CD14-positive monocyte (primary cell): ENCODE measurements at regions not wholly inside any gene's neighbourhood (a gene's known extent, or its start where the extent isn't known, plus 50 kb on each side); places are given as distances from the start of the nearest gene placed in this dataset.

ENCODE experiments used
- DNase-seq, 3 donors: peaks; one replicate each; pipeline ENCODE4 v3.0.0-alpha.2; 2011 to 2022
- H2AFZ ChIP-seq: 2 replicates; pipeline ENCODE4 v1.6.0; 2012; ENCODE audit warnings: mild to moderate bottlenecking, low read depth, low read length, inconsistent platforms; ENCODE audit not compliant: insufficient read depth, poor library complexity, severe bottlenecking
- H3K27ac ChIP-seq, 2 donors: 1 replicate in 1 of 2; 2 replicates in 1 of 2; pipeline ENCODE4 v1.5.1; 2012 to 2013; ENCODE audit warnings: low read length in 2 of 2, control low read depth in 1 of 2, inconsistent platforms in 1 of 2, low read depth in 1 of 2, mild to moderate bottlenecking in 1 of 2
- H3K27me3 ChIP-seq, 2 donors: one replicate each; pipeline versions ENCODE4 v1.6.0 to v1.6.1; 2011 to 2013; ENCODE audit warnings: low read length in 2 of 2; ENCODE audit not compliant: control insufficient read depth in 2 of 2, insufficient read depth in 2 of 2
- H3K36me3 ChIP-seq, 2 donors: replicated peaks in 1 of 2; 1 replicate in 1 of 2; 2 replicates in 1 of 2; pipeline versions ENCODE4 v1.5.1 to v1.6.1; 2012 to 2013; ENCODE audit warnings: low read length in 2 of 2, control low read depth in 1 of 2, inconsistent platforms in 1 of 2, mild to moderate bottlenecking in 1 of 2; ENCODE audit not compliant: insufficient read depth in 2 of 2, control insufficient read depth in 1 of 2
- H3K4me1 ChIP-seq, 2 donors: 1 replicate in 1 of 2; 2 replicates in 1 of 2; pipeline versions ENCODE4 v1.5.1 to v1.6.1; 2012 to 2013; ENCODE audit warnings: low read length in 2 of 2, control low read depth in 1 of 2, inconsistent platforms in 1 of 2, mild to moderate bottlenecking in 1 of 2, moderate library complexity in 1 of 2; ENCODE audit not compliant: insufficient read depth in 2 of 2, control insufficient read depth in 1 of 2
- H3K4me2 ChIP-seq: replicated peaks from 2 replicates; pipeline ENCODE3; 2012; ENCODE audit warnings: low read length, moderate library complexity, mild to moderate bottlenecking; ENCODE audit not compliant: poor library complexity, severe bottlenecking; ENCODE audit errors: extremely low read depth
- H3K4me3 ChIP-seq, 3 experiments: fragments of 200-600 bp in 1 of 3; sonication (generic) in 1 of 3; replicated peaks in 1 of 3; 1 replicate in 2 of 3; 2 replicates in 1 of 3; pipeline ENCODE4 v1.5.1; 2011 to 2013; ENCODE audit warnings: low read length in 3 of 3, mild to moderate bottlenecking in 3 of 3, control low read depth in 2 of 3, low read depth in 2 of 3, inconsistent platforms in 1 of 3, moderate library complexity in 1 of 3
- H3K79me2 ChIP-seq: 2 replicates; pipeline ENCODE4 v1.6.0; 2012; ENCODE audit warnings: mild to moderate bottlenecking, control low read depth, inconsistent platforms, low read length, moderate library complexity; ENCODE audit not compliant: insufficient read depth
- H3K9ac ChIP-seq: 2 replicates; pipeline ENCODE4 v1.6.0; 2017; ENCODE audit warnings: low read length, mild to moderate bottlenecking; ENCODE audit not compliant: insufficient read depth, poor library complexity, severe bottlenecking
- H3K9me3 ChIP-seq, 2 donors: replicated peaks in 1 of 2; 1 replicate in 1 of 2; 2 replicates in 1 of 2; pipeline versions ENCODE4 v1.5.1 to v1.6.1; 2012 to 2013; ENCODE audit warnings: low read length in 2 of 2, control low read depth in 1 of 2; ENCODE audit not compliant: control insufficient read depth in 1 of 2, insufficient read depth in 1 of 2
- H4K20me1 ChIP-seq: 2 replicates; pipeline ENCODE4 v1.6.0; 2012; ENCODE audit warnings: mild to moderate bottlenecking, low read length, control low read depth, moderate library complexity; ENCODE audit not compliant: insufficient read depth
- H3K27ac Mint-ChIP-seq, 7 donors: one replicate each; pipeline ENCODE4 v1.8.0; 2020; ENCODE audit warnings: mild to moderate bottlenecking in 7 of 7, mixed read lengths in 7 of 7, moderate library complexity in 6 of 7, inconsistent platforms in 2 of 7
- H3K27me3 Mint-ChIP-seq, 3 donors: one replicate each; pipeline ENCODE4 v1.8.0; 2021 to 2022; ENCODE audit warnings: low read depth in 3 of 3, mild to moderate bottlenecking in 3 of 3, mixed read lengths in 3 of 3, moderate library complexity in 3 of 3, inconsistent platforms in 1 of 3
- H3K36me3 Mint-ChIP-seq, 2 donors: one replicate each; pipeline ENCODE4 v1.8.0; 2020; ENCODE audit warnings: mixed read lengths in 2 of 2, inconsistent platforms in 1 of 2, mild to moderate bottlenecking in 1 of 2
- H3K4me1 Mint-ChIP-seq: one replicate; pipeline ENCODE4 v1.8.0; 2020; ENCODE audit warnings: mild to moderate bottlenecking, mixed read lengths
- H3K4me3 Mint-ChIP-seq, 2 donors: one replicate each; pipeline ENCODE4 v1.8.0; 2020; ENCODE audit warnings: mild to moderate bottlenecking in 2 of 2, mixed read lengths in 2 of 2, moderate library complexity in 1 of 2
- H3K9me3 Mint-ChIP-seq, 7 donors: one replicate each; pipeline ENCODE4 v1.8.0; 2020 to 2022; ENCODE audit warnings: mixed read lengths in 7 of 7, mild to moderate bottlenecking in 6 of 7, moderate library complexity in 6 of 7, inconsistent platforms in 2 of 7
- WGBS: methylation state at CpG from one replicate; pipeline ENCODE4 v1.1.5; 2013; ENCODE audit warnings: missing lambda C conversion rate; ENCODE audit not compliant: insufficient coverage; 5-methylcytosine and 5-hydroxymethylcytosine counted together
- intact Hi-C, 2 donors: fragments of 100-400 bp; cut with micrococcal nuclease; formaldehyde crosslinking; loops; one replicate each; pipeline versions ENCODE4 v1.15.0 to v1.15.1; 2023
- TF ChIP-seq, protein P1 (sequence below): fragments of 200-600 bp; IDR thresholded peaks from one replicate; pipeline ENCODE4 v1.8.0; 2022; ENCODE audit warnings: antibody characterized with exemption, mild to moderate bottlenecking

DNA sequence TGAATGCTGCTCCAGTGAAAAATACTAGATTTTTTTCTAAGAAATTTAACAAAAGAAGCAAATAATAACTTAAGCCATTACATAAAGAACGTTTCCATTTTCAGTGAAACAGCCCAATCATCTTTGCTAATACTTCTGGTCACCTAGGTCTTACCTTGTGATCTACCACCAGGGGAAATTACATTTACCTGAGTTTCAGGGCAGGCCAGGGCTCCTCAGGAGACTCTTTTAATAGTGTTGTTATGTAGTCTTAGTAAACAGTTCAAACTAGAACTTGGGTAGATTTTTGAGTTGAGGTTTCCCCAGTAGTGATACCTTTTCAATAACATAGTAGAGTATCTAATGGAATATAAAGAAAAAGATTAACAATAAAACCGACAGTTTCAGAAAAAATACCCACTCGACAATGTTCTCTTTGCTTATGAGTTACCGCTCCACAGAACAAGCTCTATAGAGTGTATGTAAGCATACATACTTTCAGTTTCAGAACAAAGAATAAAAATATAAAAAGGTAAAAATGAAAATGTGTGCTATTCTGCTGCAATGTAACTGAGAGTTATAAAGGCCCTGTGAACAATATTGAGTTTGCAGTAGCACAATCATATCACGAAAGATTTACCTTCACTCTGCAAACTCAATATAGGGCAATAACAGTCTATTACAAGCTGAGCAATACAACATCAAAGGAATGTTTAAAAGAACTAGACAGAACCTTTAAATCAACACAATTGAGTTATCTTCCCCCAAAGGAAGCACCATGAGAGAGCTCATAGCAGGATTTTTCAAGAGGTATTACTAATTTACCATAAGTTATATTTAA lies 165.8 kb downstream of the ATOH1 start:
- Histone ChIP-seq H3K4me2 (no peak overlapping the region), H3K9ac (no peak overlapping the region), H3K27ac (no peak overlapping the region), H3K4me1 (no peaks in the 10 kb centered on the region), H3K4me3 (no peak overlapping the region), H3K36me3 (no peaks in the 10 kb centered on the region), H3K9me3 (no peaks in the 10 kb centered on the region), H4K20me1 (no peaks in the 10 kb centered on the region), H3K79me2 (no peaks in the 10 kb centered on the region), H2AFZ (no peak overlapping the region), H3K27me3 (no peaks in the 10 kb centered on the region)
- Mint-ChIP-seq H3K4me1 (no peaks in the 10 kb centered on the region), H3K36me3 (no peaks in the 10 kb centered on the region), H3K27ac (no peak overlapping the region), H3K4me3 (no peak overlapping the region), H3K27me3 (peaks cover 0 to 2% (median 0%) of the 10 kb centered on the region in 3 donors), H3K9me3 (peaks cover 0 to 11% (median 1%) of the 10 kb centered on the region in 7 donors)
- WGBS: no CpG with 5 or more reads among the region's 5 CpGs
- intact Hi-C loops: no loop called here
- TF ChIP-seq, protein P1, sequence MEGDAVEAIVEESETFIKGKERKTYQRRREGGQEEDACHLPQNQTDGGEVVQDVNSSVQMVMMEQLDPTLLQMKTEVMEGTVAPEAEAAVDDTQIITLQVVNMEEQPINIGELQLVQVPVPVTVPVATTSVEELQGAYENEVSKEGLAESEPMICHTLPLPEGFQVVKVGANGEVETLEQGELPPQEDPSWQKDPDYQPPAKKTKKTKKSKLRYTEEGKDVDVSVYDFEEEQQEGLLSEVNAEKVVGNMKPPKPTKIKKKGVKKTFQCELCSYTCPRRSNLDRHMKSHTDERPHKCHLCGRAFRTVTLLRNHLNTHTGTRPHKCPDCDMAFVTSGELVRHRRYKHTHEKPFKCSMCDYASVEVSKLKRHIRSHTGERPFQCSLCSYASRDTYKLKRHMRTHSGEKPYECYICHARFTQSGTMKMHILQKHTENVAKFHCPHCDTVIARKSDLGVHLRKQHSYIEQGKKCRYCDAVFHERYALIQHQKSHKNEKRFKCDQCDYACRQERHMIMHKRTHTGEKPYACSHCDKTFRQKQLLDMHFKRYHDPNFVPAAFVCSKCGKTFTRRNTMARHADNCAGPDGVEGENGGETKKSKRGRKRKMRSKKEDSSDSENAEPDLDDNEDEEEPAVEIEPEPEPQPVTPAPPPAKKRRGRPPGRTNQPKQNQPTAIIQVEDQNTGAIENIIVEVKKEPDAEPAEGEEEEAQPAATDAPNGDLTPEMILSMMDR: no peak
- no peak for DNase-seq

DNA sequence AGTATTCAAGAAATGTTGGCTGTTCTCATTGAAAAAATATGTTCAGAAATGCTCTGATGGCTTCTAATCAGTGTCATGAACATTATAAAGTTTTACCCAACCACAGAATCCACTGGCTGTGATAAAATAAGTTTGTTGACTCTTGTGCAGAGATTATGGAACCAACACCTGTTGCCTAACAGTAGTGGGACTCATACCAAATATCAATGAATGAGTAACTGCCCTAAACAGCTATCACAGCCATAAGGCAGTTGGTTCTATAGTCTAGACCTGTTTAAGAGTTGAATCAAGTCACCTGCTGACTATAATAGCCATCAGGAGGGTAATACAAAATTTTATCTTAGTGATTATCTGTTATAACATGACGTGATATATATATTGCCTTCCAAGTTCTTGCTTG lies 168.3 kb downstream of the ATOH1 start:
- Mint-ChIP-seq H3K27ac (no peak overlapping the region), H3K9me3 (peaks cover 0 to 11% (median 0%) of the 10 kb centered on the region in 7 donors), H3K4me3 (no peak overlapping the region), H3K36me3 (no peaks in the 10 kb centered on the region), H3K27me3 (no peaks in the 10 kb centered on the region), H3K4me1 (no peaks in the 10 kb centered on the region)
- H3K4me1 ChIP-seq: no peaks in the 10 kb centered on the region
- TF ChIP-seq, protein P1: no peak
- H2AFZ ChIP-seq: no peak overlapping the region
- no peak overlapping the region for H3K4me2 ChIP-seq
- no peaks in the 10 kb centered on the region for H3K79me2 ChIP-seq
- H3K4me3 ChIP-seq: no peak overlapping the region
- no peaks in the 10 kb centered on the region for H3K9me3 ChIP-seq
- H3K9ac ChIP-seq: no peak overlapping the region
- no peaks in the 10 kb centered on the region for H4K20me1 ChIP-seq
- H3K36me3 ChIP-seq: no peaks in the 10 kb centered on the region
- no peak for DNase-seq
- H3K27me3 ChIP-seq: no peaks in the 10 kb centered on the region
- WGBS: no CpG with 5 or more reads among the region's 1 CpG
- H3K27ac ChIP-seq: no peak overlapping the region
- intact Hi-C loops: no loop called here
